Caco-2 (cell line): ENCODE measurements at regions not wholly inside any gene's neighbourhood (a gene's known extent, or its start where the extent isn't known, plus 50 kb on each side); places are given as distances from the start of the nearest gene placed in this dataset.

Source experiments
- BruUV-seq: library from RNA; stranded (reverse); fragments of 400-500 nt; replicated peaks from 2 replicates; lab custom pipeline; 2021; lab: Mats Ljungman, UMichigan
- CTCF ChIA-PET: fragments of 300-600 bp; sonication (Branson Sonifier 250); formaldehyde crosslinking; loops from one replicate; lab custom pipeline; 2022; ENCODE audit warnings: antibody characterized with exemption; lab: Charles Lee
- POLR2A ChIA-PET: fragments of 300-600 bp; sonication (Branson Sonifier 250); formaldehyde crosslinking; loops from one replicate; lab custom pipeline; 2022; ENCODE audit warnings: antibody characterized with exemption; lab: Charles Lee
- DNase-seq, 2 experiments: peaks; one replicate each; pipeline versions ENCODE4 v3.0.0 to v3.0.0-alpha.2; 2020 to 2022
- H3K27me3 ChIP-seq: replicated peaks from 2 replicates; pipeline ENCODE4 v1.6.0; 2011; ENCODE audit warnings: low read length; ENCODE audit not compliant: control insufficient read depth, insufficient read depth
- H3K36me3 ChIP-seq: 2 replicates; pipeline ENCODE4 v1.5.1; 2011; ENCODE audit warnings: low read length; ENCODE audit not compliant: control insufficient read depth, insufficient read depth
- H3K4me1 ChIP-seq: fragments of 250-450 bp; sonication (Bioruptor Pico); 2 replicates; pipeline ENCODE4 v1.5.1; 2020; ENCODE audit warnings: mild to moderate bottlenecking
- H3K4me3 ChIP-seq: 2 replicates; pipeline ENCODE4 v1.5.1; 2011; ENCODE audit warnings: low read depth, mild to moderate bottlenecking, control low read depth, low read length
- H3K9me3 ChIP-seq: fragments of 250-450 bp; sonication (Bioruptor Pico); 2 replicates; pipeline ENCODE4 v1.5.1; 2020; ENCODE audit warnings: mild to moderate bottlenecking, moderate library complexity
- H3K27ac Mint-ChIP-seq: one replicate; pipeline ENCODE4 v1.8.0; 2022; ENCODE audit warnings: mixed read lengths; ENCODE audit not compliant: unreplicated experiment
- H3K27me3 Mint-ChIP-seq: one replicate; pipeline ENCODE4 v1.8.0; 2022; ENCODE audit warnings: mixed read lengths; ENCODE audit not compliant: insufficient read depth, unreplicated experiment
- H3K36me3 Mint-ChIP-seq: one replicate; pipeline ENCODE4 v1.8.0; 2022; ENCODE audit warnings: mild to moderate bottlenecking, mixed read lengths; ENCODE audit not compliant: insufficient read depth, unreplicated experiment
- H3K4me1 Mint-ChIP-seq: one replicate; pipeline ENCODE4 v1.8.0; 2022; ENCODE audit warnings: low read depth, mixed read lengths; ENCODE audit not compliant: unreplicated experiment
- H3K4me3 Mint-ChIP-seq: one replicate; pipeline ENCODE4 v1.8.0; 2022; ENCODE audit warnings: mild to moderate bottlenecking, moderate library complexity, mixed read lengths; ENCODE audit not compliant: unreplicated experiment
- H3K9me3 Mint-ChIP-seq: one replicate; pipeline ENCODE4 v1.8.0; 2022; ENCODE audit warnings: mixed read lengths; ENCODE audit not compliant: unreplicated experiment
- intact Hi-C: fragments of 100-400 bp; cut with micrococcal nuclease; formaldehyde crosslinking; loops from one replicate; pipeline ENCODE4 v1.10.0; 2022; ENCODE audit not compliant: unreplicated experiment
- TF ChIP-seq, protein P1 (sequence below), 2 experiments: fragments of 200-600 bp in 1 of 2; IDR thresholded peaks; 1 replicate in 1 of 2; 2 replicates in 1 of 2; pipeline versions ENCODE4 v1.5.1 to v1.8.0; 2011 to 2022; ENCODE audit warnings: antibody characterized with exemption in 1 of 2, control low read depth in 1 of 2, inconsistent platforms in 1 of 2, low read depth in 1 of 2, low read length in 1 of 2, mild to moderate bottlenecking in 1 of 2, moderate library complexity in 1 of 2; ENCODE audit not compliant: insufficient read depth in 1 of 2, severe bottlenecking in 1 of 2, unreplicated experiment in 1 of 2

DNA sequence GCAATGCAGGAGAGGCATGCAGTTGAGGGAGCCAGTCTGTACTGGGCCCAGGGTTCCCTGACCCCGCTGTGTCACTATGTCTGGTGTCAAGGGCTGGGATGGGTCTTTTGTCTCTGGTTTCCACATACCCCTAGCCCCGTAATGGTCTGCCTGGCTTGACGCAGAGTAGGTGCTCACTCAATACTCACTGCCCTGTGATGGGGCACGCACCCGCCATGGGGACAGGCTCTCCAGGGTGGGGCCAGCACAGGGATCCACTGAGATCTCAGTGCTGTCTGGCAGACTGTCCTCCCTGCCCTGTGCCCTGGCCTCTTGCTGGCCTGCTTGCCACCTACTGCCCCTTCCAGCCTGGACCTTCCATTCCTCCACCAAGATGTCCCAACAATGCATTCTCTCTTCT, 101.7 kb upstream of the CD82 start:
- Histone ChIP-seq H3K9me3 (peaks cover 13% of the 10 kb centered on the region; the same call in 1 of the 2 replicates), H3K36me3 (no peaks in the 10 kb centered on the region), H3K4me3 (no peak overlapping the region), H3K4me1 (no peaks in the 10 kb centered on the region), H3K27me3 (no peaks in the 10 kb centered on the region; the same call in 1 of the 2 replicates)
- TF ChIP-seq, protein P1, sequence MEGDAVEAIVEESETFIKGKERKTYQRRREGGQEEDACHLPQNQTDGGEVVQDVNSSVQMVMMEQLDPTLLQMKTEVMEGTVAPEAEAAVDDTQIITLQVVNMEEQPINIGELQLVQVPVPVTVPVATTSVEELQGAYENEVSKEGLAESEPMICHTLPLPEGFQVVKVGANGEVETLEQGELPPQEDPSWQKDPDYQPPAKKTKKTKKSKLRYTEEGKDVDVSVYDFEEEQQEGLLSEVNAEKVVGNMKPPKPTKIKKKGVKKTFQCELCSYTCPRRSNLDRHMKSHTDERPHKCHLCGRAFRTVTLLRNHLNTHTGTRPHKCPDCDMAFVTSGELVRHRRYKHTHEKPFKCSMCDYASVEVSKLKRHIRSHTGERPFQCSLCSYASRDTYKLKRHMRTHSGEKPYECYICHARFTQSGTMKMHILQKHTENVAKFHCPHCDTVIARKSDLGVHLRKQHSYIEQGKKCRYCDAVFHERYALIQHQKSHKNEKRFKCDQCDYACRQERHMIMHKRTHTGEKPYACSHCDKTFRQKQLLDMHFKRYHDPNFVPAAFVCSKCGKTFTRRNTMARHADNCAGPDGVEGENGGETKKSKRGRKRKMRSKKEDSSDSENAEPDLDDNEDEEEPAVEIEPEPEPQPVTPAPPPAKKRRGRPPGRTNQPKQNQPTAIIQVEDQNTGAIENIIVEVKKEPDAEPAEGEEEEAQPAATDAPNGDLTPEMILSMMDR (IDR thresholded peaks at IDR 0.05; ENCODE audit: insufficient read depth in 1 of 2, low read depth in 1 of 2, low read length in 1 of 2, severe bottlenecking in 1 of 2, unreplicated experiment in 1 of 2): no peak
- Mint-ChIP-seq H3K36me3 (no peaks in the 10 kb centered on the region), H3K4me1 (no peaks in the 10 kb centered on the region), H3K27ac (no peak overlapping the region), H3K4me3 (no peak overlapping the region), H3K27me3 (peaks cover 6% of the 10 kb centered on the region), H3K9me3 (peaks cover 31% of the 10 kb centered on the region)
- CTCF ChIA-PET: no interaction called here
- DNase-seq: no peak
- no TSS peak for BruUV-seq
- intact Hi-C loops: no loop called here
- POLR2A ChIA-PET: no interaction called here

DNA sequence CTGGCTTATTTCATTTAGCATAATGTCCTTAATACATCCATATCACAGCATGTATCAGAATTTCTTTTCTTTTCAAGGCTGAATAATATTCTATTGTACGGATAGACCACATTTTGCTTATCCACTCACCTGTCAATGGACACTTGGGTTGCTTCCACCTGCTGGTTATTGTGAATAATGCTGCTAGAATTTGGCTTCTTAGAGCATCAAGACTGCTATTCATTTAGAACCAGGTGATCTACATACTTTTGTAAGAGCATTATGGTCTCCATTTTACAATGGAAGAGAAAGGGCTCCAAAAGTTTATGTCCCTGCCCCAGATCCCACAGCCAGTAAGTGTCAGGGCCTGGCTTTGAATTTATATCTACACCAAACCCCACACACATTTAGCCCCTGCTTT, 100.7 kb upstream of the CD82 start:
- peaks cover 13% of the 10 kb centered on the region; the same call in 1 of the 2 replicates for H3K9me3 ChIP-seq
- DNase-seq: no peak
- no peaks in the 10 kb centered on the region for H3K4me1 Mint-ChIP-seq
- POLR2A ChIA-PET: no interaction called here
- no peaks in the 10 kb centered on the region for H3K36me3 Mint-ChIP-seq
- no peaks in the 10 kb centered on the region for H3K4me1 ChIP-seq
- H3K27ac Mint-ChIP-seq: no peak overlapping the region
- H3K27me3 ChIP-seq: no peaks in the 10 kb centered on the region; the same call in 1 of the 2 replicates
- CTCF ChIA-PET: no interaction called here
- no peaks in the 10 kb centered on the region for H3K36me3 ChIP-seq
- no peak overlapping the region for H3K4me3 Mint-ChIP-seq
- TF ChIP-seq, protein P1 (IDR thresholded peaks at IDR 0.05; ENCODE audit: insufficient read depth in 1 of 2, low read depth in 1 of 2, low read length in 1 of 2, severe bottlenecking in 1 of 2, unreplicated experiment in 1 of 2): no peak
- no TSS peak for BruUV-seq
- intact Hi-C loops: no loop called here
- H3K27me3 Mint-ChIP-seq: peaks cover 4% of the 10 kb centered on the region
- no peak overlapping the region for H3K4me3 ChIP-seq
- H3K9me3 Mint-ChIP-seq: peaks cover 30% of the 10 kb centered on the region

DNA sequence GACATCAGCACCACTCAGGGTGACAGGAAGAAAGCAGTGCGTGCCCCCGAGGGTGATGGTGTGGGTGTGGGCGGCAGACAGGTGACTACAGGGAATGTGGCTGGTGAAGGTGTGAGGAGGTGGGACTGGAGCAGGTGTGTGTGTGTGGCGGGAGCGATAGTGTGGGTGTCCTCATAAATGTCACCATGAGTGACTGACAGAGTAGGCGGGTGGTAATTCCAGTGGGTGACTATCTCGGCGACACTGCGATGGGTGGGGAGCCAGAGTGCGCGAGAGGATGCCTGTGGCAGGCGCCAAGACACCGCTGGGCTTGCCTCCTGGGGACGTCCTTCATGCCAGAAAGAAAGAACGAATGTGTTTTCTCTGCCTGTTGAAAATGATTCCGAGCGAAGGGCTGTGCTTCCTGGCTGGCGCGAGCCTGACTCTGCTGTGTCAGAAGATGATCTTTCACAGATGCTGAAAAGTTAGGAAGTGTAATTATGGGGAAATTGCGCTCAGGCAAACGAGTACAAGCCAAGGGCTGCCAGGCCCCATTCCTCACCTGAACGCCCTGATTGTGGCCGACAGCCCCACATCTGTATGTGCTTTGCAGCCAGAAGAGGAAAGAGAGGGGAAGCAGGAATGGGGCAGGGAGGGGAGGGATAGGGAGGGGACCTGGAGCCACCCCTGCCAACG, 98.8 kb upstream of the CD82 start:
- no peaks in the 10 kb centered on the region for H3K4me1 ChIP-seq
- H3K27me3 Mint-ChIP-seq: peaks cover 5% of the 10 kb centered on the region
- peaks cover 13% of the 10 kb centered on the region; the same call in 1 of the 2 replicates for H3K9me3 ChIP-seq
- H3K4me3 ChIP-seq: no peak overlapping the region
- no peaks in the 10 kb centered on the region for H3K36me3 Mint-ChIP-seq
- H3K27ac Mint-ChIP-seq: no peak overlapping the region
- no peaks in the 10 kb centered on the region for H3K36me3 ChIP-seq
- H3K4me1 Mint-ChIP-seq: no peaks in the 10 kb centered on the region
- TF ChIP-seq, protein P1 (IDR thresholded peaks at IDR 0.05; ENCODE audit: insufficient read depth in 1 of 2, low read depth in 1 of 2, low read length in 1 of 2, severe bottlenecking in 1 of 2, unreplicated experiment in 1 of 2): no peak
- DNase-seq: no peak
- intact Hi-C loops: no loop called here
- H3K4me3 Mint-ChIP-seq: no peak overlapping the region
- H3K9me3 Mint-ChIP-seq: peaks cover 21% of the 10 kb centered on the region
- BruUV-seq: no TSS peak
- H3K27me3 ChIP-seq: no peaks in the 10 kb centered on the region; the same call in 1 of the 2 replicates
- POLR2A ChIA-PET: no interaction called here
- CTCF ChIA-PET: interaction anchor here (0.7 kb wide), 1 partner anchor 13 kb away, joined by 3 read pairs; no protein-coding TSS in a partner anchor
